SK-N-SH (cell line): ENCODE measurements at regions not wholly inside any gene's neighbourhood (a gene's known extent, or its start where the extent isn't known, plus 50 kb on each side); places are given as distances from the start of the nearest gene placed in this dataset.

ENCODE experiments used
- CTCF ChIA-PET: fragments of 300-600, 350-600 bp; formaldehyde crosslinking; extraction: SDS; loops from one replicate; lab custom pipeline; 2021; lab: Yijun Ruan, JAX
- POLR2A ChIA-PET: fragments of 350-600 bp; sonication (Branson Sonifier 250); formaldehyde crosslinking; extraction: SDS; loops from one replicate; lab custom pipeline; 2020; ENCODE audit warnings: antibody characterized with exemption, inconsistent platforms; lab: Yijun Ruan, JAX
- DNase-seq: peaks from one replicate; pipeline ENCODE4 v3.0.0; 2012
- H2AFZ ChIP-seq: fragments of 200-600 bp; sonication (generic); 2 replicates; pipeline ENCODE4 v1.8.1; 2016; ENCODE audit warnings: antibody characterized with exemption, mild to moderate bottlenecking, low read depth
- H3F3A ChIP-seq: fragments of 200-600 bp; sonication (generic); replicated peaks from 2 replicates; pipeline ENCODE3; 2016; ENCODE audit warnings: antibody characterized with exemption, mild to moderate bottlenecking; ENCODE audit not compliant: insufficient read depth
- H3K27ac ChIP-seq, 2 experiments: fragments of 200-500 bp in 1 of 2; fragments of 200-600 bp in 1 of 2; sonication (Bioruptor generic) in 1 of 2; sonication (generic), shearing (Covaris generic) in 1 of 2; 2 replicates each; pipeline versions ENCODE4 v1.5.1 to v1.6.1; 2014 to 2016; ENCODE audit warnings: low read depth in 2 of 2, inconsistent platforms in 1 of 2, low read length in 1 of 2, mild to moderate bottlenecking in 1 of 2, mixed read lengths in 1 of 2
- H3K27me3 ChIP-seq: fragments of 200-600 bp; sonication (generic), shearing (Covaris generic); 2 replicates; pipeline ENCODE4 v1.6.1; 2016; ENCODE audit warnings: mixed run types; ENCODE audit not compliant: insufficient read depth
- H3K36me3 ChIP-seq, 2 experiments: fragments of 200-500 bp in 1 of 2; fragments of 200-600 bp in 1 of 2; sonication (Bioruptor generic) in 1 of 2; sonication (generic) in 1 of 2; replicated peaks in 1 of 2; 2 replicates each; pipeline versions ENCODE3 to v1.5.1; 2014 to 2016; ENCODE audit warnings: low read length in 1 of 2, mild to moderate bottlenecking in 1 of 2; ENCODE audit not compliant: insufficient read depth in 2 of 2, control insufficient read depth in 1 of 2
- H3K4me1 ChIP-seq, 2 experiments: fragments of 200-500 bp in 1 of 2; fragments of 200-600 bp in 1 of 2; sonication (Bioruptor generic) in 1 of 2; sonication (generic), shearing (Covaris generic) in 1 of 2; 2 replicates each; pipeline versions ENCODE4 v1.5.1 to v1.6.1; 2014 to 2016; ENCODE audit warnings: low read depth in 1 of 2, low read length in 1 of 2, mixed run types in 1 of 2; ENCODE audit not compliant: insufficient read depth in 2 of 2, control insufficient read depth in 1 of 2
- H3K4me2 ChIP-seq: fragments of 200-600 bp; sonication (generic), shearing (Covaris generic); 2 replicates; pipeline ENCODE4 v1.6.1; 2017; ENCODE audit warnings: mixed run types
- H3K4me3 ChIP-seq, 2 experiments: fragments of 200-500 bp in 1 of 2; fragments of 200-600 bp in 1 of 2; sonication (Bioruptor generic) in 1 of 2; sonication (generic), shearing (Covaris generic) in 1 of 2; 2 replicates each; pipeline versions ENCODE4 v1.5.1 to v1.8.1; 2014 to 2016; ENCODE audit warnings: low read depth in 2 of 2, inconsistent platforms in 1 of 2, low read length in 1 of 2, mild to moderate bottlenecking in 1 of 2, mixed read lengths in 1 of 2, moderate library complexity in 1 of 2
- H3K79me2 ChIP-seq: fragments of 200-600 bp; sonication (generic); 2 replicates; pipeline ENCODE4 v1.8.1; 2017; ENCODE audit warnings: mild to moderate bottlenecking; ENCODE audit not compliant: insufficient read depth
- H3K9ac ChIP-seq: fragments of 200-600 bp; sonication (generic); 2 replicates; pipeline ENCODE4 v1.6.1; 2017; ENCODE audit warnings: mixed run types
- H3K9me2 ChIP-seq: fragments of 200-600 bp; sonication (generic); 2 replicates; pipeline ENCODE4 v1.6.1; 2017; ENCODE audit warnings: mixed run types
- H3K9me3 ChIP-seq: fragments of 200-600 bp; sonication (generic); 2 replicates; pipeline ENCODE4 v1.6.1; 2017; ENCODE audit warnings: mixed run types, mild to moderate bottlenecking, moderate library complexity
- H4K20me1 ChIP-seq: fragments of 200-600 bp; sonication (generic); 2 replicates; pipeline ENCODE4 v1.6.1; 2017; ENCODE audit warnings: mild to moderate bottlenecking, mixed run types; ENCODE audit not compliant: insufficient read depth
- CHD2 ChIP-seq: fragments of 150-350 bp; IDR thresholded peaks from 2 replicates; pipeline ENCODE4 v1.6.1; 2018; ENCODE audit warnings: low read length; ENCODE audit not compliant: partially characterized antibody
- EP300 ChIP-seq, 2 experiments: IDR thresholded peaks; 2 replicates each; pipeline versions ENCODE4 v1.4.0 to v1.6.1; 2012; ENCODE audit warnings: borderline replicate concordance in 1 of 2, low read depth in 1 of 2, low read length in 1 of 2
- EZH2phosphoT487 ChIP-seq: fragments of 200-600 bp; sonication (generic); IDR thresholded peaks from 2 replicates; pipeline ENCODE4 v1.6.1; 2017; ENCODE audit warnings: low read depth, mixed run types, mild to moderate bottlenecking, antibody characterized with exemption, moderate library complexity, borderline replicate concordance
- FOSL2 ChIP-seq: IDR thresholded peaks from 2 replicates; pipeline ENCODE4 v1.4.0; 2012; ENCODE audit warnings: low read depth, mild to moderate bottlenecking, moderate library complexity, borderline replicate concordance
- FOXM1 ChIP-seq: IDR thresholded peaks from 2 replicates; pipeline ENCODE4 v1.4.0; 2012; ENCODE audit warnings: low read depth, mild to moderate bottlenecking
- GATA2 ChIP-seq: sonication (generic); formaldehyde crosslinking; IDR thresholded peaks from 2 replicates; pipeline ENCODE4 v1.5.0; 2020; ENCODE audit warnings: mild to moderate bottlenecking, missing genetic modification reagents
- IRF3 ChIP-seq: fragments of 150-350 bp; IDR thresholded peaks from 2 replicates; pipeline ENCODE4 v1.6.1; 2016; ENCODE audit warnings: mild to moderate bottlenecking, low read depth, low read length
- JUND ChIP-seq: IDR thresholded peaks from 2 replicates; pipeline ENCODE4 v1.4.0; 2012
- MEF2A ChIP-seq: IDR thresholded peaks from 2 replicates; pipeline ENCODE4 v1.4.0; 2012; ENCODE audit warnings: low read depth, borderline replicate concordance
- MXI1 ChIP-seq: IDR thresholded peaks from 2 replicates; pipeline ENCODE4 v1.6.1; 2012; ENCODE audit warnings: mild to moderate bottlenecking, low read depth, low read length, improper control_type of control experiment
- NFIC ChIP-seq: IDR thresholded peaks from 2 replicates; pipeline ENCODE4 v1.4.0; 2012; ENCODE audit warnings: borderline replicate concordance
- POLR2AphosphoS5 ChIP-seq: IDR thresholded peaks from 2 replicates; pipeline ENCODE4 v1.6.1; 2012; ENCODE audit warnings: low read depth, low read length
- RCOR1 ChIP-seq: fragments of 150-350 bp; IDR thresholded peaks from 2 replicates; pipeline ENCODE4 v1.6.1; 2017; ENCODE audit warnings: antibody characterized with exemption, low read length
- RFX5 ChIP-seq: IDR thresholded peaks from 2 replicates; pipeline ENCODE4 v1.6.1; 2012; ENCODE audit warnings: mild to moderate bottlenecking, improper control_type of control experiment, low read length
- SIN3A ChIP-seq: IDR thresholded peaks from 2 replicates; pipeline ENCODE4 v1.6.1; 2012; ENCODE audit warnings: low read depth, mild to moderate bottlenecking, low read length, moderate library complexity, borderline replicate concordance
- SMC3 ChIP-seq: IDR thresholded peaks from 2 replicates; pipeline ENCODE4 v1.6.1; 2012; ENCODE audit warnings: low read depth, low read length, improper control_type of control experiment
- USF1 ChIP-seq: IDR thresholded peaks from 2 replicates; pipeline ENCODE4 v1.4.0; 2012; ENCODE audit warnings: low read depth, borderline replicate concordance
- USF2 ChIP-seq: fragments of 150-350 bp; IDR thresholded peaks from 2 replicates; pipeline ENCODE4 v1.6.1; 2017; ENCODE audit warnings: antibody characterized with exemption, low read length, low read depth, borderline replicate concordance
- YY1 ChIP-seq: IDR thresholded peaks from 2 replicates; pipeline ENCODE4 v1.4.0; 2012; ENCODE audit warnings: low read depth, mild to moderate bottlenecking
- WGBS: methylation state at CpG from one replicate; pipeline ENCODE4 v1.1.6; 2017; ENCODE audit warnings: low lambda C conversion rate; 5-methylcytosine and 5-hydroxymethylcytosine counted together
- TF ChIP-seq, protein P1 (sequence below): IDR thresholded peaks from 2 replicates; pipeline ENCODE4; 2012
- TF ChIP-seq, protein P2 (sequence below): IDR thresholded peaks from 2 replicates; pipeline ENCODE4 v1.6.1; 2012; ENCODE audit warnings: mild to moderate bottlenecking, low read depth, low read length, moderate library complexity

GRCh38 chr3:35528728-35529127 lies 110.6 kb upstream of the ARPP21 start:
- no peaks in the 10 kb centered on the region for H3K9me2 ChIP-seq
- no peaks in the 10 kb centered on the region for H3K9me3 ChIP-seq
- no peak overlapping the region for H3K9ac ChIP-seq
- no peaks in the 10 kb centered on the region for H3K79me2 ChIP-seq
- peaks cover 0 to 3% of the 10 kb centered on the region in 2 experiments; a peak in 1 of 4 replicates for H3K4me1 ChIP-seq
- DNase-seq: no peak
- H3K27me3 ChIP-seq: no peaks in the 10 kb centered on the region
- H2AFZ ChIP-seq: no peak overlapping the region
- TF ChIP-seq FOSL2 (no peak), EZH2phosphoT487 (no peak), USF1 (no peak), EP300 (IDR thresholded peaks at IDR 0.05; ENCODE audit: borderline replicate concordance in 1 of 2, low read depth in 1 of 2, low read length in 1 of 2) (no peak), USF2 (no peak), RFX5 (no peak), SMC3 (no peak), MXI1 (no peak), GATA2 (no peak), YY1 (no peak), POLR2AphosphoS5 (no peak), JUND (no peak), IRF3 (no peak), CHD2 (no peak)
- TF ChIP-seq, all 33 proteins: peak for 0
- no peaks in the 10 kb centered on the region for H4K20me1 ChIP-seq
- POLR2A ChIA-PET: no interaction called here
- H3K36me3 ChIP-seq: no peaks in the 10 kb centered on the region
- no peak overlapping the region for H3K4me3 ChIP-seq
- no peak overlapping the region for H3K27ac ChIP-seq
- WGBS: 80% methylated on average over 6 of the region's 6 CpGs
- CTCF ChIA-PET: no interaction called here
- no peak overlapping the region for H3K4me2 ChIP-seq
- H3F3A ChIP-seq: no peaks in the 10 kb centered on the region

GRCh38 chr3:35529337-35529736 lies 110.0 kb upstream of the ARPP21 start:
- H4K20me1 ChIP-seq: no peaks in the 10 kb centered on the region
- no peaks in the 10 kb centered on the region for H3F3A ChIP-seq
- H3K27me3 ChIP-seq: no peaks in the 10 kb centered on the region
- H3K9me2 ChIP-seq: no peaks in the 10 kb centered on the region
- no peaks in the 10 kb centered on the region for H3K36me3 ChIP-seq
- peaks cover 0 to 3% of the 10 kb centered on the region in 2 experiments; a peak in 1 of 4 replicates for H3K4me1 ChIP-seq
- H2AFZ ChIP-seq: no peak overlapping the region
- TF ChIP-seq JUND (no peak), RCOR1 (no peak), NFIC (no peak), SIN3A (no peak), POLR2AphosphoS5 (no peak), MEF2A (no peak), MXI1 (no peak), FOSL2 (no peak), FOXM1 (no peak)
- TF ChIP-seq, protein P1, sequence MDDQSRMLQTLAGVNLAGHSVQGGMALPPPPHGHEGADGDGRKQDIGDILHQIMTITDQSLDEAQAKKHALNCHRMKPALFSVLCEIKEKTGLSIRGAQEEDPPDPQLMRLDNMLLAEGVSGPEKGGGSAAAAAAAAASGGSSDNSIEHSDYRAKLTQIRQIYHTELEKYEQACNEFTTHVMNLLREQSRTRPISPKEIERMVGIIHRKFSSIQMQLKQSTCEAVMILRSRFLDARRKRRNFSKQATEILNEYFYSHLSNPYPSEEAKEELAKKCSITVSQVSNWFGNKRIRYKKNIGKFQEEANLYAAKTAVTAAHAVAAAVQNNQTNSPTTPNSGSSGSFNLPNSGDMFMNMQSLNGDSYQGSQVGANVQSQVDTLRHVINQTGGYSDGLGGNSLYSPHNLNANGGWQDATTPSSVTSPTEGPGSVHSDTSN: no peak
- TF ChIP-seq, protein P2, sequence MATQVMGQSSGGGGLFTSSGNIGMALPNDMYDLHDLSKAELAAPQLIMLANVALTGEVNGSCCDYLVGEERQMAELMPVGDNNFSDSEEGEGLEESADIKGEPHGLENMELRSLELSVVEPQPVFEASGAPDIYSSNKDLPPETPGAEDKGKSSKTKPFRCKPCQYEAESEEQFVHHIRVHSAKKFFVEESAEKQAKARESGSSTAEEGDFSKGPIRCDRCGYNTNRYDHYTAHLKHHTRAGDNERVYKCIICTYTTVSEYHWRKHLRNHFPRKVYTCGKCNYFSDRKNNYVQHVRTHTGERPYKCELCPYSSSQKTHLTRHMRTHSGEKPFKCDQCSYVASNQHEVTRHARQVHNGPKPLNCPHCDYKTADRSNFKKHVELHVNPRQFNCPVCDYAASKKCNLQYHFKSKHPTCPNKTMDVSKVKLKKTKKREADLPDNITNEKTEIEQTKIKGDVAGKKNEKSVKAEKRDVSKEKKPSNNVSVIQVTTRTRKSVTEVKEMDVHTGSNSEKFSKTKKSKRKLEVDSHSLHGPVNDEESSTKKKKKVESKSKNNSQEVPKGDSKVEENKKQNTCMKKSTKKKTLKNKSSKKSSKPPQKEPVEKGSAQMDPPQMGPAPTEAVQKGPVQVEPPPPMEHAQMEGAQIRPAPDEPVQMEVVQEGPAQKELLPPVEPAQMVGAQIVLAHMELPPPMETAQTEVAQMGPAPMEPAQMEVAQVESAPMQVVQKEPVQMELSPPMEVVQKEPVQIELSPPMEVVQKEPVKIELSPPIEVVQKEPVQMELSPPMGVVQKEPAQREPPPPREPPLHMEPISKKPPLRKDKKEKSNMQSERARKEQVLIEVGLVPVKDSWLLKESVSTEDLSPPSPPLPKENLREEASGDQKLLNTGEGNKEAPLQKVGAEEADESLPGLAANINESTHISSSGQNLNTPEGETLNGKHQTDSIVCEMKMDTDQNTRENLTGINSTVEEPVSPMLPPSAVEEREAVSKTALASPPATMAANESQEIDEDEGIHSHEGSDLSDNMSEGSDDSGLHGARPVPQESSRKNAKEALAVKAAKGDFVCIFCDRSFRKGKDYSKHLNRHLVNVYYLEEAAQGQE: no peak
- no peak overlapping the region for H3K4me3 ChIP-seq
- H3K79me2 ChIP-seq: no peaks in the 10 kb centered on the region
- 77% methylated on average over 6 of the region's 6 CpGs for WGBS
- no peak overlapping the region for H3K9ac ChIP-seq
- ChIA-PET CTCF (no interaction called here), POLR2A (no interaction called here)
- no peak overlapping the region for H3K4me2 ChIP-seq
- H3K9me3 ChIP-seq: no peaks in the 10 kb centered on the region
- no peak for DNase-seq
- no peak overlapping the region for H3K27ac ChIP-seq
